Activated T-cell treated with anti-CD3 and anti-CD28 coated beads, Interleukin-2, amount 50 U/mL, for 24 hours (primary cell): ENCODE measurements at regions not wholly inside any gene's neighbourhood (a gene's known extent, or its start where the extent isn't known, plus 50 kb on each side); places are given as distances from the start of the nearest gene placed in this dataset.
"Not testable (repeated sequence)": the region's sequence is repeated elsewhere in the genome, so short reads cannot be mapped to it uniquely, and the experiment has no call there.

ENCODE experiments used
- DNase-seq: peaks from one replicate; pipeline ENCODE4 v3.0.0-alpha.2; 2020
- H3K27ac Mint-ChIP-seq: 2 replicates; pipeline ENCODE4 v1.8.0; 2020; ENCODE audit warnings: mild to moderate bottlenecking, mixed read lengths
- H3K27me3 Mint-ChIP-seq: 2 replicates; pipeline ENCODE4 v1.8.0; 2020; ENCODE audit warnings: mixed read lengths
- H3K36me3 Mint-ChIP-seq: 2 replicates; pipeline ENCODE4 v1.8.0; 2020; ENCODE audit warnings: low read depth, mixed read lengths
- H3K4me1 Mint-ChIP-seq: 2 replicates; pipeline ENCODE4 v1.8.0; 2020; ENCODE audit warnings: low read depth, mixed read lengths
- H3K4me3 Mint-ChIP-seq: 2 replicates; pipeline ENCODE4 v1.8.0; 2020; ENCODE audit warnings: mild to moderate bottlenecking, moderate library complexity, mixed read lengths
- H3K9me3 Mint-ChIP-seq: 2 replicates; pipeline ENCODE4 v1.8.0; 2020; ENCODE audit warnings: mixed read lengths

- H3K4me1 Mint-ChIP-seq, H3K36me3 Mint-ChIP-seq, H3K9me3 Mint-ChIP-seq, H3K27ac Mint-ChIP-seq, H3K4me3 Mint-ChIP-seq, DNase-seq: not testable (repeated sequence)
- H3K27me3 Mint-ChIP-seq = peaks cover 44% of the 10 kb centered on the region
These were observed 99.9 kb downstream of the SHANK2 start for GRCh38 chr11:71152312-71153004.

- Mint-ChIP-seq H3K9me3 (no peaks in the 10 kb centered on the region), H3K4me3 (no peak overlapping the region), H3K27me3 (peaks cover 45% of the 10 kb centered on the region), H3K27ac (no peak overlapping the region), H3K36me3 (no peaks in the 10 kb centered on the region), H3K4me1 (peaks cover 4% of the 10 kb centered on the region)
- DNase-seq = no peak
These were observed 100.8 kb downstream of the SHANK2 start for GRCh38 chr11:71151561-71151960.

- no peak overlapping the region for H3K4me3 Mint-ChIP-seq
- no peak for DNase-seq
- peaks cover 38% of the 10 kb centered on the region for H3K27me3 Mint-ChIP-seq
- H3K27ac Mint-ChIP-seq = no peak overlapping the region
- peaks cover 4% of the 10 kb centered on the region for H3K4me1 Mint-ChIP-seq
- no peaks in the 10 kb centered on the region for H3K36me3 Mint-ChIP-seq
- H3K9me3 Mint-ChIP-seq = no peaks in the 10 kb centered on the region
These were observed 101.5 kb downstream of the SHANK2 start for GRCh38 chr11:71150859-71151258.

GRCh38 chr11:71148716-71149115 lies 103.7 kb downstream of the SHANK2 start:
- Mint-ChIP-seq H3K36me3 (no peaks in the 10 kb centered on the region), H3K4me1 (peaks cover 4% of the 10 kb centered on the region), H3K27ac (no peak overlapping the region), H3K27me3 (peaks cover 30% of the 10 kb centered on the region), H3K4me3 (no peak overlapping the region), H3K9me3 (no peaks in the 10 kb centered on the region)
- no peak for DNase-seq

GRCh38 chr11:71147331-71147730 lies 105.0 kb downstream of the SHANK2 start:
- no peaks in the 10 kb centered on the region for H3K9me3 Mint-ChIP-seq
- no peaks in the 10 kb centered on the region for H3K36me3 Mint-ChIP-seq
- H3K27me3 Mint-ChIP-seq = peaks cover 17% of the 10 kb centered on the region
- DNase-seq = no peak
- H3K4me1 Mint-ChIP-seq = no peaks in the 10 kb centered on the region
- no peak overlapping the region for H3K4me3 Mint-ChIP-seq
- H3K27ac Mint-ChIP-seq = no peak overlapping the region

- Mint-ChIP-seq H3K9me3 (no peaks in the 10 kb centered on the region), H3K27me3 (peaks cover 14% of the 10 kb centered on the region), H3K4me3 (no peak overlapping the region), H3K27ac (no peak overlapping the region), H3K4me1 (no peaks in the 10 kb centered on the region), H3K36me3 (no peaks in the 10 kb centered on the region)
- no peak for DNase-seq
These were observed 105.5 kb downstream of the SHANK2 start for GRCh38 chr11:71146846-71147245.

- Mint-ChIP-seq H3K27me3 (peaks cover 8% of the 10 kb centered on the region), H3K4me1 (no peaks in the 10 kb centered on the region), H3K9me3 (no peaks in the 10 kb centered on the region), H3K36me3 (no peaks in the 10 kb centered on the region), H3K4me3 (no peak overlapping the region), H3K27ac (no peak overlapping the region)
- no peak for DNase-seq
These were observed 106.2 kb downstream of the SHANK2 start for GRCh38 chr11:71145988-71146824.

GRCh38 chr11:71145368-71145767 lies 107.0 kb downstream of the SHANK2 start:
- Mint-ChIP-seq H3K36me3 (no peaks in the 10 kb centered on the region), H3K27ac (no peak overlapping the region), H3K4me3 (no peak overlapping the region), H3K27me3 (peaks cover 7% of the 10 kb centered on the region), H3K9me3 (no peaks in the 10 kb centered on the region), H3K4me1 (no peaks in the 10 kb centered on the region)
- DNase-seq = no peak

- DNase-seq = no peak
- Mint-ChIP-seq H3K27ac (no peak overlapping the region), H3K9me3 (no peaks in the 10 kb centered on the region), H3K27me3 (peaks cover 7% of the 10 kb centered on the region), H3K4me3 (no peak overlapping the region), H3K4me1 (no peaks in the 10 kb centered on the region), H3K36me3 (no peaks in the 10 kb centered on the region)
These were observed 107.6 kb downstream of the SHANK2 start for GRCh38 chr11:71144736-71145135.

- Mint-ChIP-seq H3K27ac (no peak overlapping the region), H3K9me3 (no peaks in the 10 kb centered on the region), H3K4me1 (no peaks in the 10 kb centered on the region), H3K36me3 (no peaks in the 10 kb centered on the region), H3K4me3 (no peak overlapping the region), H3K27me3 (peaks cover 3% of the 10 kb centered on the region)
- no peak for DNase-seq
These were observed 108.4 kb downstream of the SHANK2 start for GRCh38 chr11:71144010-71144409.

- H3K4me1 Mint-ChIP-seq = no peaks in the 10 kb centered on the region
- no peak for DNase-seq
- H3K9me3 Mint-ChIP-seq = no peaks in the 10 kb centered on the region
- no peaks in the 10 kb centered on the region for H3K27me3 Mint-ChIP-seq
- no peak overlapping the region for H3K27ac Mint-ChIP-seq
- H3K36me3 Mint-ChIP-seq = no peaks in the 10 kb centered on the region
- H3K4me3 Mint-ChIP-seq = no peak overlapping the region
These were observed 112.0 kb downstream of the SHANK2 start for GRCh38 chr11:71140206-71140919.

GRCh38 chr11:71139516-71140205 lies 112.7 kb downstream of the SHANK2 start:
- no peaks in the 10 kb centered on the region for H3K36me3 Mint-ChIP-seq
- no peaks in the 10 kb centered on the region for H3K4me1 Mint-ChIP-seq
- no peak overlapping the region for H3K27ac Mint-ChIP-seq
- no peaks in the 10 kb centered on the region for H3K27me3 Mint-ChIP-seq
- H3K9me3 Mint-ChIP-seq = no peaks in the 10 kb centered on the region
- no peak overlapping the region for H3K4me3 Mint-ChIP-seq
- no peak for DNase-seq

GRCh38 chr11:71138737-71139425 lies 113.5 kb downstream of the SHANK2 start:
- no peak for DNase-seq
- H3K4me1 Mint-ChIP-seq = no peaks in the 10 kb centered on the region
- no peaks in the 10 kb centered on the region for H3K36me3 Mint-ChIP-seq
- H3K4me3 Mint-ChIP-seq = no peak overlapping the region
- H3K27me3 Mint-ChIP-seq = no peaks in the 10 kb centered on the region
- H3K9me3 Mint-ChIP-seq = no peaks in the 10 kb centered on the region
- no peak overlapping the region for H3K27ac Mint-ChIP-seq

GRCh38 chr11:71137376-71137775 lies 115.0 kb downstream of the SHANK2 start:
- no peaks in the 10 kb centered on the region for H3K4me1 Mint-ChIP-seq
- no peak overlapping the region for H3K4me3 Mint-ChIP-seq
- H3K27me3 Mint-ChIP-seq = no peaks in the 10 kb centered on the region
- H3K36me3 Mint-ChIP-seq = no peaks in the 10 kb centered on the region
- H3K27ac Mint-ChIP-seq = no peak overlapping the region
- H3K9me3 Mint-ChIP-seq = no peaks in the 10 kb centered on the region
- DNase-seq = no peak
